Adrenal gland (tissue), 9 donors: ENCODE measurements at regions not wholly inside any gene's neighbourhood (a gene's known extent, or its start where the extent isn't known, plus 50 kb on each side); places are given as distances from the start of the nearest gene placed in this dataset.
"Not testable (repeated sequence)": the region's sequence is repeated elsewhere in the genome, so short reads cannot be mapped to it uniquely, and the experiment has no call there.

Experiments used
- DNase-seq, 7 donors: peaks; one replicate each; pipeline ENCODE4 v3.0.0-alpha.2; 2019 to 2020
- H3K27ac ChIP-seq, 5 donors: fragments of 200-600 bp; sonication (generic) in 4 of 5; 1 replicate in 3 of 5; 2 replicates in 2 of 5; pipeline versions ENCODE4 v1.5.1 to v1.8.0; 2016 to 2020; ENCODE audit warnings: mild to moderate bottlenecking in 1 of 5
- H3K27me3 ChIP-seq: fragments of 200-600 bp; 2 replicates; pipeline ENCODE4 v1.8.0; 2021
- H3K36me3 ChIP-seq, 2 donors: fragments of 200-600 bp; replicated peaks in 1 of 2; 1 replicate in 1 of 2; 2 replicates in 1 of 2; pipeline versions ENCODE4 v1.5.1 to v1.8.0; 2018 to 2022
- H3K4me1 ChIP-seq, 2 donors: fragments of 200-600 bp; replicated peaks in 1 of 2; 1 replicate in 1 of 2; 2 replicates in 1 of 2; pipeline versions ENCODE4 v1.5.1 to v1.8.0; 2018 to 2021
- H3K4me3 ChIP-seq, 4 donors: fragments of 200-600 bp; sonication (generic) in 3 of 4; one replicate each; pipeline ENCODE4 v1.5.1; 2016 to 2018
- H3K9me3 ChIP-seq, 3 donors: fragments of 200-600 bp; sonication (generic) in 1 of 3; replicated peaks in 1 of 3; 1 replicate in 2 of 3; 2 replicates in 1 of 3; pipeline versions ENCODE4 v1.5.1 to v1.8.0; 2016 to 2021
- POLR2A ChIP-seq, 2 donors: fragments of 450-650 bp; IDR thresholded peaks; one replicate each; pipeline ENCODE4 v1.6.1; 2017; ENCODE audit warnings: antibody characterized with exemption in 2 of 2, mild to moderate bottlenecking in 2 of 2, moderate library complexity in 1 of 2
- WGBS, 4 donors: extraction: QIAGEN DNeasy Blood & Tissue Kit in 2 of 4; methylation state at CpG; one replicate each; pipeline versions ENCODE4 v1.1.5 to v1.1.7; 2013 to 2017; 5-methylcytosine and 5-hydroxymethylcytosine counted together
- intact Hi-C, 2 donors: fragments of 100-400 bp; cut with DNase I; formaldehyde crosslinking; loops; one replicate each; pipeline versions ENCODE4 v1.14.1 to v1.15.0; 2022 to 2023
- TF ChIP-seq, protein P1 (sequence below), 6 experiments: fragments of 450-650 bp in 4 of 6; fragments of 200-600 bp in 2 of 6; sonication (generic) in 1 of 6; IDR thresholded peaks; 1 replicate in 5 of 6; 2 replicates in 1 of 6; pipeline versions ENCODE4 v1.5.1 to v1.8.0; 2016 to 2021; ENCODE audit warnings: antibody characterized with exemption in 6 of 6, mild to moderate bottlenecking in 2 of 6, moderate library complexity in 1 of 6
- donor health status: healthy with polysubstance abuse.
- donor health status: Bipolar disorder and iron deficiency.
- donor health status: DM: yes; HTN: yes; CAD: no.
- donor health status: DM: no; HTN: no; CAD: no.
- donor health status: DM: no; HTN: no; CAD: no.

- no peak overlapping the region for H3K4me3 ChIP-seq
- DNase-seq, result no peak
- 63 to 80% (median 64%) methylated on average over 6 of the region's 6 CpGs; no CpG with 5 or more reads in 1 of the 4 donors for WGBS, 4 donors
- no peaks in the 10 kb centered on the region for H3K36me3 ChIP-seq
- TF ChIP-seq, protein P1, sequence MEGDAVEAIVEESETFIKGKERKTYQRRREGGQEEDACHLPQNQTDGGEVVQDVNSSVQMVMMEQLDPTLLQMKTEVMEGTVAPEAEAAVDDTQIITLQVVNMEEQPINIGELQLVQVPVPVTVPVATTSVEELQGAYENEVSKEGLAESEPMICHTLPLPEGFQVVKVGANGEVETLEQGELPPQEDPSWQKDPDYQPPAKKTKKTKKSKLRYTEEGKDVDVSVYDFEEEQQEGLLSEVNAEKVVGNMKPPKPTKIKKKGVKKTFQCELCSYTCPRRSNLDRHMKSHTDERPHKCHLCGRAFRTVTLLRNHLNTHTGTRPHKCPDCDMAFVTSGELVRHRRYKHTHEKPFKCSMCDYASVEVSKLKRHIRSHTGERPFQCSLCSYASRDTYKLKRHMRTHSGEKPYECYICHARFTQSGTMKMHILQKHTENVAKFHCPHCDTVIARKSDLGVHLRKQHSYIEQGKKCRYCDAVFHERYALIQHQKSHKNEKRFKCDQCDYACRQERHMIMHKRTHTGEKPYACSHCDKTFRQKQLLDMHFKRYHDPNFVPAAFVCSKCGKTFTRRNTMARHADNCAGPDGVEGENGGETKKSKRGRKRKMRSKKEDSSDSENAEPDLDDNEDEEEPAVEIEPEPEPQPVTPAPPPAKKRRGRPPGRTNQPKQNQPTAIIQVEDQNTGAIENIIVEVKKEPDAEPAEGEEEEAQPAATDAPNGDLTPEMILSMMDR (IDR thresholded peaks at IDR 0.05), result no peak
- no peak for TF ChIP-seq POLR2A (IDR thresholded peaks at IDR 0.05)
- no peaks in the 10 kb centered on the region for H3K9me3 ChIP-seq
- no peaks in the 10 kb centered on the region for H3K4me1 ChIP-seq
- no peak overlapping the region for H3K27ac ChIP-seq
- intact Hi-C loops, result no loop called here
- H3K27me3 ChIP-seq, result no peaks in the 10 kb centered on the region
Observed at GRCh38 chr3:5376761-5377160, 189.3 kb downstream of the EDEM1 start.

DNA sequence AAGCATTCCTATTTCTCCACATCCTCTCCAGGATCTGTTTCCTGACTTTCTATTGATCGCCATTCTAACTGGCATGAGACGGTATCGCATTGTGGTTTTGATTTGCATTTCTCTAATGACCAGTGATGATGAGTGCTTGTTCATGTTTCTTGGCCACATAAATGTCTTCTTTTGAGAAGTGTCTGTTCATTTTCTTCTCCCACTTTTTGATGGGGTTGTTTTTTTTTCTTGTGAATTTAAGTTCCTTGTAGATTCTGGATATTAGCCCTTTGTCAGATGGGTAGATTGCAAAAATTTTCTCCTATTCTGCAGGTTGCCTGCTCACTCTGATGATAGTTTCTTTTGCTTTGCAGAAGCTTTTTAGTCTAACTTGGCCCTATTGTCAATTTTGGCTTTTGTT lies 191.8 kb downstream of the EDEM1 start:
- intact Hi-C loops, H3K27ac ChIP-seq, H3K36me3 ChIP-seq, H3K27me3 ChIP-seq, H3K9me3 ChIP-seq, H3K4me1 ChIP-seq, DNase-seq, H3K4me3 ChIP-seq: not testable (repeated sequence)
- WGBS, 4 donors, result 92 to 98% (median 97%) methylated on average over 3 of the region's 3 CpGs

DNA sequence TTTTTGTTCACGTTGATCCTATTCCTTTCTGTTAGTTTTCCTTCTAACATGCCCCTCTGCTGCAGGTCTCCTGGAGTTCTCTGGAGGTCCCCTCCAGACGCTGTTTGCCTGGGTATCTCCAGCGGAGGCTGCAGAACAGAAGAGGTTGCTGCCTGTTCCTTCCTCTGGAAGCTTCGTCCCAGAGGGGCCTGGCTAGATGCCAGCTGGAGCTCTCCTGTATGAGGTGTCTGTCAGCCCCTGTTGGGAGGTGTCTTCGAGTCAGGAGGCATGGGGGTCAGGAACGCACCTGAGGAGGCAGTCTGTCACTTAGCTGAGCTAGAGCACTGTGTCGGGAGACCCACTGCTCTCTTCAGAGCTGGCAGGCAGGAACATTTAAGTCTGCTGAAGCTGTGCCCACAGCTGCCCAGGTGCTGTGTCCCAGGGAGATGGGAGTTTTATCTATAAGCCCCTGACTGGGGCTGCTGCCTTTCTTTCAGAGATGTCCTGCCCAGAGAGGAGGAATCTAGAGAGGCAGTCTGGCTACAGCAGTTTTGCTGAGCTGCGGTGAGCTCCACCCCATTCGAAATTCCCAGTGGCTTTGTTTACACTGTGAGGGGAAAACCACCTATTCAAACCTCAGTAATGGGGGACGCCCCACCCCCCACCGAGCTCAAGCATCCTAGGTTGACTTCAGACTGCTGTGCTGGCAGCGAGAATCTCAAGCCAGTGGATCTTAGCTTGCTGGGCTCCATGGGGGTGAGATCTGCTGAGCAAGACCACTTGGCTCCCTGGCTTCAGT lies 196.2 kb downstream of the EDEM1 start:
- DNase-seq, intact Hi-C loops, H3K4me3 ChIP-seq, H3K4me1 ChIP-seq, H3K36me3 ChIP-seq, H3K9me3 ChIP-seq, H3K27me3 ChIP-seq, H3K27ac ChIP-seq: not testable (repeated sequence)
- WGBS, 4 donors, result 73 to 85% (median 77%) methylated on average over 5 to 12 of the region's 12 CpGs

DNA sequence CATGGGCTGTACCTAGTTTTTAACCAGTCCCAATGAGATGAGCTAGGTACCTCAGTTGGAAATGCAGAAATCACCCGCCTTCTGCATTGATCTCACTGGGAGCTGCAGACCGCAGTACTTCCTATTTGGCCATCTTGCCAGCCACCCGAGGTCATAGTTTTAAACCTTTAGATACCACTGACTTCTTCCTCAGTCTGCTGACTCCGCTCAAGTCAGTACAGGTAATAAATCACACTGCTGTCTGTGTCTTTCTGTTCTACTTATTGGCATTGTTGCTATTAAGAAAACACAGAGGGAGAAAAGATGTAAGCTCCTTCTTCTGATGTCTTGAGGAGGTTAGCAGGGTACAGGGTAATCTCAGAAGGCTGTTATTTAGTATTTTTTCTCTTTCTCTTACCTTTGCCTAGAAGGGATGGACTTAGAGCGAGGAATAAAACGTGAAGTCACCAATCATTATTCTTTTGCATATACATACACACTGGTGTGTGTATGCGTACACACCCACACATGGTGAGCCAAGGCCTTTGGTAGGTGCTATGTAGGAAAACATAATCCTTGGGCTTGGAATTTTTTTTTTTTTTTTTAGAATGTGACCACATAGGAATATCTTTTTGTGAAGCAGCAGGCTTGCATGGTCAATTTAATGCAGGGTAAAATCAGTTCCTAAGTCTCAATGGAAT lies 197.2 kb downstream of the EDEM1 start:
- intact Hi-C loops, result no loop called here
- H3K9me3 ChIP-seq, result no peaks in the 10 kb centered on the region
- H3K27ac ChIP-seq, result no peak overlapping the region
- no peaks in the 10 kb centered on the region for H3K36me3 ChIP-seq
- TF ChIP-seq, protein P1 (IDR thresholded peaks at IDR 0.05), result no peak
- no peak for TF ChIP-seq POLR2A (IDR thresholded peaks at IDR 0.05)
- no peak overlapping the region for H3K4me3 ChIP-seq
- no peaks in the 10 kb centered on the region for H3K27me3 ChIP-seq
- no peaks in the 10 kb centered on the region for H3K4me1 ChIP-seq
- WGBS, 4 donors, result 70 to 81% (median 72%) methylated on average over 7 of the region's 7 CpGs
- no peak for DNase-seq

- Histone ChIP-seq H3K4me3 (no peak overlapping the region), H3K36me3 (no peaks in the 10 kb centered on the region), H3K27ac (no peak overlapping the region), H3K4me1 (no peaks in the 10 kb centered on the region), H3K9me3 (no peaks in the 10 kb centered on the region), H3K27me3 (no peaks in the 10 kb centered on the region)
- 52 to 63% (median 57%) methylated on average over 1 of the region's 1 CpG for WGBS, 4 donors
- intact Hi-C loops, result no loop called here
- no peak for TF ChIP-seq POLR2A (IDR thresholded peaks at IDR 0.05)
- DNase-seq, result no peak
Observed at GRCh38 chr3:5388091-5388490, 200.6 kb downstream of the EDEM1 start.
